Jurkat, Clone E6-1 (cell line): ENCODE measurements at regions not wholly inside any gene's neighbourhood (a gene's known extent, or its start where the extent isn't known, plus 50 kb on each side); places are given as distances from the start of the nearest gene placed in this dataset.
"Not testable (repeated sequence)": the region's sequence is repeated elsewhere in the genome, so short reads cannot be mapped to it uniquely, and the experiment has no call there.

ENCODE experiments used
- DNase-seq: peaks from one replicate; pipeline ENCODE4 v3.0.0-alpha.2; 2011; ENCODE audit warnings: low read depth, low spot score
- H3K4me3 ChIP-seq: 2 replicates; pipeline ENCODE4 v1.5.1; 2011; ENCODE audit warnings: mild to moderate bottlenecking, low read length, control low read depth, moderate library complexity

DNA sequence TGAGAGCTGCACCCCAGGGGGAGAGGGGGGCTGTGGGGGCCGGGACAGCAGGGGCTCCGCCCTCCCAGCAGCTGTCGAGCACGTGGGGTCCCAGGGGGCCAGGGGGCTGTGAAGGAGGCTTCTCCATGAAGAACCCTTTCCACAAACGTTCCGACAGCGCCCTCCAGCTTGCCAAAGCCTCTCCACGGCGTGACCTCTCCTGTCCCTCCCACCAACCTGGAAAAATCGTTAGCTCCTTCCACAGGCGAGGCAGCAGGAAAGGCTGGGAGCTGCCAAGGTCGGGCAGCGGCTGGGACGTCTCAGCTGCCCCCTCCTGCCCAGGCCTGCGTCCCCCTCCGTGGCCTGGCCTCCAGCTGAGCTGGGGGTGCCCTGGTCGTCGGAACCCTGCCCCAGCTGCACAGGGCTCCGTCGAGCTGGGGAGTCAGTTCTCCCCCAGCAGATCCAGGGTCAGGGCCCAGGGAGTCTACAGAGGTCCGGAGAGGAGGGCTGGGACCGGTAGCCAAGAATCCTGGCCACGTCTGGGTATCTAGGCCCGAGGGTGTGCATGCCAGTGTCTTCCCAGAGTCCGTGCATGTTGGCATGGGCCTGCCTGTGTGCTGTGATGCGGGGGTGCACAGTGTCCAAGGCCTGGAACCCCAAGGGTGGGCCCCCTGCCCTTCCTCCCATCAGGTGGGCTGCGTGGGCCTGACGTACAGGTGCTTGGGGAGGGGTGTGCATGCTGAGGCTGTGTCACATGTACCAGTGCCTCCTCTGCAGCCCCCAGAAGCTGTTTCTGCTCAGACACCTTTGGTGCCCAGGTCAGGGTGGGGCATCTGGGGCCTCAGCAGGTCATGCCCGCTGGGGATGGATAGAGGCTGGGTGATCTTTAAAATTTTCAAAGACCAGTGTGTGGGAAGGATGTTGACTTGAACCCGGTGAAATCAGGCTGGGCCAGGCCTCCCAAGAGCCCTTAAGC lies 66.5 kb downstream of the UNCX start:
- H3K4me3 ChIP-seq, result no peak overlapping the region
- DNase-seq, result no peak

DNA sequence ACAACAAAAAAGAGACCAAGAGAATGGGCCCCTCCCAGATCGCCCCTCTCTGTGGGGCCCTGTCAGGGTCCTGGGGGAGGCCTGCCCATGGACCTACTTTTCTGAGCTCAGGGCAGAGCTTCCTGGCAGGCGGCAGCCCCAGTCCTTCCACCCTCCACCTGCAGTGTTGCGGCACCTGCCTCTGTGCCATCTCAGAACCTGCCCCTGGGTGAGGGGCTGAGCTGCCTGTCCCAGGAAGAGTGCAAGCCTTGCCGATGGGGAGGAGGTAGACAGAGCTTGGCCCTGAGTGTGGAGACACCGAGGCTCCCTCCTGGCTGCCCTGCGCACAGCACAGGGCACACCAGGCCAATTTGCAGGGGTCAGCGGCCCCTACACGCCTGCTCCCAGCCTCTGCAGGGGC lies 67.5 kb downstream of the UNCX start:
- no peak overlapping the region for H3K4me3 ChIP-seq

DNA sequence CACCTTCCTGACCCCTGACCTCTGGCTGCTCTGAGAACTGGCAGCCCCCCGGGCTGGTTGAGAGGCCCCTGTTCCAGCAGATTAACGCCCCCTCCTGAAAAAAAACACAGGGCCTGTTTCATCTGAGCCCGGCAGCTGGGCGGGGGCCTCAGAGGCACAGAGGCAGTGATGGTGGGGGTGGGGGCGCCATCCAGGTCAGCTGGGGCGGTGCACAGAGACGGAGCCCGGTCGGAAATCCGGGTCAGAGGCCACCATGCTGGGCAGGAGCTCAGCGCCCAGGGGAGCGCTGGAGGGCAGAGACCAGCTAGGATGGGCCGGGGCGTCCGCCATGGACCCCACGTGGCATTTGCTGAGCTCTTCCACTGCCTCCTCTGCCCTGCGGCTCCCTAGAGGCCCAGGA lies 68.0 kb downstream of the UNCX start:
- H3K4me3 ChIP-seq, result no peak overlapping the region
- no peak for DNase-seq

More for the DNA sequence above, 67.5 kb downstream of the UNCX start:
- no peak for DNase-seq

DNA sequence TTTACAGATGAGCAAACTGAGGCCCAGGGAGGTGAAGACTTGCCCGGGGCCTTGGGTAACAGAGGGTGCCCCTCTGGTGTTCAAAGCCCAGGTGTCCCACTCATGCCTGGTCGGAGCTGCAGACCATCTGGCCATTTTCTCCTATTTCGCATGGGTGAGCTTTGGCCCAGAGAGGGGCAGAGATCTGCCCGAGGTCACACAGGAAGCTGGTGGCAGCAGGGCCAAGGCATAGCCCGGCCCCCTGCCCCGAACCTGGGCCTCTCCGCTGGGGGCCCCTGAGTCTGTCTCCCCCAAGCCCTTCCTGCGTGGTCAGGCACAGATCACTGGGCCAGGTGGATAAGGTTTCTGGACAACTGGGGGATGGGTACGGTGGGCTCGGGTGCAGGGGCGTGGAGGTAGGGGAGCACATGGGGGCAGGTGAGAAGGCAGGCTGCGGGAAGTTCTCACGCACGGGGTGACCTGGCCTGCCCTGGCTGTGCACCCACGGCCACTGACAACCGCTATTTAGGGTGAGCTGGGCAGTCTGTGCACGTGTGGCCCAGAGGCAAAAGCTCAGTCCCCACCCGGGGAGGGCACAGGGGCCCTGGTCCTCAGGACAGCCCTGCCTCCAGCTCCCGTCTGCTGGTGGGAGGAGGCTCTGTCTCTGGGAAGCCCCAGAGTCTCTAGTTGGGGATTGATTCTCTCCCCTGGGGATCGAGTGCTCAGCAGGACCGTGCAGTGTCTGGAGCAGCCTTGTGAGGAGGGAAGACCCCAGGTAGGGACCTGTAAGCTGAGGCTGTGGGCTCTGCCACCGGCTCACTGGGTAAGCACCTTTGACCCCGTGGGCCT lies 68.6 kb downstream of the UNCX start:
- no peak overlapping the region for H3K4me3 ChIP-seq
- DNase-seq, result no peak

DNA sequence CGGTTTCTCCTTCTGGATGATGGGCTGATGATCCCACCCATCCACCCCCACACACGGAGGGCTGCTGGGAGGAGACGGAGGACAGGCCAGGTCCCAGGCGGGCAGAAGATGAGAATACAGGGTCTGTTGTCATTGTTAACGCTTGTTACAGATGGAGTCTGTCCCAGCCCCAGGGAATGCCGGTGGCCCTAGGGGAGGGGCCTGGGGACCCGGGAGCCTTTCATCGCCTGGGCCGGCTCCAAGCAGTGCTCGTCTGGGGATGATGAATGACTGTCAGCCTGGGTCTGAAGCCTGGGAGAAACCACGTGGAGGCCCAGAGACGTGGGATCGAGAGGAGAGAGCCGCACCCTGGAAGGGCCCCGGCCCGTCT lies 69.2 kb downstream of the UNCX start:
- DNase-seq, result no peak
- no peak overlapping the region for H3K4me3 ChIP-seq

DNA sequence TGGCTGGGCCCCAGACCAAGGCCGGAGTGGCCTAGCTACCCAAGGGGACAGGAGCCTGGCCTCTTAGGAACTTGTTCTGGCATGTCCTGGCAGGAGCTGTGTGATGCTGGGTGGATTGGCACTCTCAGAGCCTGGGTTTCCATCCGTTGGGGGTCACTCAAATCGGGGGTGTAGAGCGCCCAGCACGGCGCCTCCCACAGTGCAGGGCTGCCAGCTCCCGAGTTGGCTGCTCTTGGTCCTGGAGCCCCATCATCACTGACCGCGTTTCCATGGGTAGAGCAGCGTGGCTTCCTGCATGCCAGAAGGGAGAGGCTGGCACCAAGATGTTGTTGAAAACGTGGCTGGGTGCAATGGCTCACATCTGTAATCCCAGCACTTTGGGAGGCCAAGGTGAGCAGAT lies 70.3 kb downstream of the UNCX start:
- no peak for DNase-seq
- H3K4me3 ChIP-seq, result no peak overlapping the region

DNA sequence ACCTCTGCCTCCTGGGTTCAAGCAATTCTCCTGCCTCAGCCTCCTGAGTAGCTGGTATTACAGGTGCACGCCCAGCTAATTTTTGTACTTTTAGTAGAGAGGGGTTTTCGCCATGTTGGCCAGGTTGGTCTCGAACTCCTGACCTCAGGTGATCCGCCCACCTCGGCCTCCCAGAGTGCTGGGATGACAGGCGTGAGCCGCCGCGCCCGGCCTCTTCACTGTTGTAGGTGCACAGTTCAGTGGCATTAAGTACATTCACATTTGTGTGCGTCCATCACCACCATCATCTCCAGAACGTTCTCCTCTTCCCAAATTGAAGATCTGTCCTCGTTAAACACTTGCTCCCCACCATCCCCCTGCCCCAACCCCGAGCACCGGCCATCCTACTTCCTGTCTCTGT lies 71.3 kb downstream of the UNCX start:
- DNase-seq, result not testable (repeated sequence)

DNA sequence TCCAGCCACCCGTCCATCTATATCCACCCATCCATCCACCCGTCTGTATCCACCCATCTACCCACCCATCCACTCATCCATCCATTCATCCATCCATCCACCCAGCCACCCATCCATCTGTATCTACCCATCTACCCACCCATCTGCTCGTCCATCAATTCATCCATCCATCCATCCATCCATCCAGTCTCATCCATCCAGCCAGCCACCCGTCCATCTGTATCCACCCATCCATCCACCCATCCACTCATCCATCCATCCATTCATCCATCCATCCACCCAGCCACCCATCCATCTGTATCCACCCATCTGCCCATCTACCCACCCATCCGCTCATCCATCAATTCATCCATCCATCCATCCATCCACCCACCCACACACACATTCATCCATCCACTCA lies 73.2 kb downstream of the UNCX start:
- DNase-seq, result no peak
- no peak overlapping the region for H3K4me3 ChIP-seq

More for the DNA sequence above, 71.3 kb downstream of the UNCX start:
- not testable (repeated sequence) for H3K4me3 ChIP-seq

DNA sequence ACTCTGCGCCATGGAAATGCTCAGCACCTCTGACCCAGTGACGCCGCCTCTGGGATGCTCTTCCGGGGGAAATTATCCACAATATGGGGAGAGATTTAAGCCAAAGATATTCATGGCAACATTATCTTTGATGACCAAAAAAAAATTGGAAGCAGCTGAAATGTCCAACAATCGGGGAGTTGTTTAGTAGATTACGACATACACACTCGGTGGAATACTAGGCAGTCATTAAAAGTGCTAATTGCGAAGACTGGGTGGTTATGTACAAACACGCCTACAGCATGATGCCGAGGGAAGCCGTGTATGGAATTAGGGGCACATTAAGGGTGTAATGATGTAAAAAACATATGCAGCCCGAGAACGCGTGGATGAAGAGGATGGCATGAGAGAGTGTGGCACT lies 75.2 kb downstream of the UNCX start:
- H3K4me3 ChIP-seq, result no peak overlapping the region
- no peak for DNase-seq

DNA sequence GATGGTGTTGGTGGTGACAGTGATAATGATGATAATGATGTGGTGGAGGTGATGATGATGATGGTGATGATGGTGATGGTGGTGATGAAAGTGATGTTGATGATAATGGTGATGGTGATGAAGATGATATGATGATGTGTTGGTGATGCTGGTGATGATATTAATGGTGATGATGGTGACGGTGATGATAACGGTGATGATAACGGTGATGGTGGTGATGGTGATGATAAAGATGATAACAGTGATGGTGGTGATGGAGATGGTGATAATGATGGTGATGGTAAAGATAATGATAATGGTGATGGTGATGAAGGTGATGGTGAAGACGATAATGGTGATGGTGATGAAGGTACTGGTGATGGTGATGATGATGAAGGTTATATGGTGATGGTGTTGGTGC lies 76.6 kb downstream of the UNCX start:
- DNase-seq, result no peak
- H3K4me3 ChIP-seq, result no peak overlapping the region

DNA sequence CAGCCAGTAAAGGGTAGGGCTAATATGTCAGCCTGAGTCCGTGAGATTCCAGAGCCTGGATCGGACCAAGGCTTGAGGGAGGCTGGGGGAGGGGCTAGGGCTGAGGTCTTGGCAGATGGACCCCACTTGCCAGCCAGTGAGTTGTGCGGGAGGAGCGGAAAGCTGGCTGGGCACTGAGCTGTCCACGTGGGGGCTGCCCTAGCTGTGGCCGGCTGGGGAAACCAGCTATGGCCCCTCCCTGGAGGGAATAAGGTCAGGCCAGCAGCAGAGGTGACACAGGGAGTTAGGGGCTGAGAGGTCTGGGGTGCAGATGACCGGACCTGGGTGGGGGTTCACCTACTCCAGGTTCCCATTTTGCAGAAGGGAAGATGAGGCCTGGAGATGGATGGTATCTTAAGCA lies 77.3 kb downstream of the UNCX start:
- no peak for DNase-seq
- no peak overlapping the region for H3K4me3 ChIP-seq

DNA sequence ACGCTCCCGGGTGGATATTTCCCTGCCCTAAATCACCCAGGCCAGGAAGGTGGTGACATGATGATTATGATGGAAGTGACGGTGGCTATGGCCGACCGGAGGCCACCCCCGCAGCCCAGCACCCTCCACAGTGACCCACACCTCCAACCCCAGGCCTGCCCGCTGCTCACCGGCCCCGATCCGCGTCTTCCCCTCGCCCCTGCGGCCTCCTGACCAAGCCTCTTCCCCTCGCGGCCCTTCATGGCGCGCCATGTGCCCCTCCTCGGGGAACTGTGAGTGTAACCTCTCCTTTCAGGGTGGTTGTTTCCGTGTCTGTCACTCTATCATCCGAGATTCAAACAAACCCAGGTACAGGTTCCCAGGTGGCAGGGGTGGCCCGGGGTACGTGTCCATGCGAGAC lies 78.3 kb downstream of the UNCX start:
- H3K4me3 ChIP-seq, result no peak overlapping the region
- DNase-seq, result no peak

DNA sequence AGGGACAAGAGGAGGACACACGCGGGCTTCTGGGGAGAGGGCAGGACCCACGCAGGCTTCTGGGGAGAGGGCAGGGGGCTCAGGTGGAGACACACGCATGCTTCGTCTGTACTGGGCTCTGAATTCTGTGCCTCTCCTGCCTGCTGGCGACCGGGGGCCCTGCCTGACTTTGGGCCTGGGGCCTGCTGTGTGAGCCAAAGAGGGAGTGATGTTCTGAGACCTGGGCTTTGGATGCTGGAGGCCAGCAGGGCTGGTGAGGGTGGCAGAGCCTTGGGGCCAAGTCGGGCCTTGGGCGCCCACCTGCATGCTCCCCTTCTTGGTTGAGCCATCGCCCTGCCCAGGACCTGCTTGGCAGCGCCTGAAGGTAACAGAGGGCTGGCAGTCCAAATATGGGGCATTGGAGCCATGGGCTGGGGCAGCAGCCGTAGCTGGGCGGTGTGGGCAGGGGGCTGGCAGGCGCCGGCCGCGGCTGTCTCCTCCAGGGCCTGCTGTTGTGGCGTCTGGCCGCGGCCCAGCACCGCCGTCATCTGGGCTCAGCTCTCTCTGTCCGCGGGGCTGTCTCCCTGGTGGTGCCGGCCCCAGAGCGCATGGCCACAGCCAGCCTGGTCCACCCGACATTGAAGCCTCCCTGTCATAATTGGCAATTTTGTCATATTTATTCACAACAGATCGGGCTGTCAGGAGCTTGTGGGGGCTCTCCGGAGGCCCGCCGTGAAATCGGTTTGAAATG lies 78.9 kb downstream of the UNCX start:
- H3K4me3 ChIP-seq, result no peak overlapping the region
- no peak for DNase-seq

DNA sequence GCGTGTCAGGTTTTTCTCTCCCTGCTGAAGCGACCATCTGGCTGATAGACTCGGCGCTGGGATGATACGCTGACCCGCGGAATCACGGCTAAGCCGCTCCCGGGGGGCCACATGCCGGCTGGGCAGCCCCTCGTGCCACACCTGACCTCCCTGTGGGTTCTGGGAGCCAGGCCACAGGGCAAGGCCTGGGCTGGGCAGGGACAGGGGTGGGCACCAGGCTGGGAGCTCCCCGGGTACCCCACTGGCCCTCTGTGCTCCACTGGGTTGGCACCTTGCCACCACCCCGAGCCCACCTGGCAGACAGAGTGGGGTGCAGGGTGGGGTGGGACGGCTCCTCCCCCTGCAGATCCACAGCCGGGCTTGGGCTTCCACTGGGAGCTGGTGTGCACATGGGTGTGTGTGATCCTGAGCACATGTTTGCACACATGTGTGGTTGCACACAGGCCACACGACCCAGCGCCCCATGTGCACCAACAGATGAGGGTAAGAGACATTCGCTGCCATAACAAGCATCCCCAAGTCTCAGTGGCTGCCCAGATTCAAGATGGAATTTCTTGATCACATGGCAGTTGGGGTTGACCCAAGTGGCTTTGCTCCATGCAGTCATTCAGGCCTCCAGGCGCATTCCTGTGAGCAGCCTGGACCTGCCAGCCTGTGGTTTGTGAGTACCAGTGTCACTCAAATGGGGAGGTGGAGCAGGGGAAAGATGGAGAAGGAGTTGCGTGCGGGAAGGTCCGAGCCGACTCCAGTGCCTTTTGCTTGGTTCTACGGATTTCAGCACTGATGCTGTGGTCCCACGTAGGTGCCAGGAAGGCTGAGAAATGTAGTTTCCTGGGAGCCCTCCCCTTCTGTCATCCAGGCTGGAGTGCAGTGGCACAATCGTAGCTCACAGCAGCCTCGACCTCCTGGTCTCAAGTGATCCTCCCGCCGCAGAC lies 79.7 kb downstream of the UNCX start:
- H3K4me3 ChIP-seq, result no peak overlapping the region
- DNase-seq, result no peak

DNA sequence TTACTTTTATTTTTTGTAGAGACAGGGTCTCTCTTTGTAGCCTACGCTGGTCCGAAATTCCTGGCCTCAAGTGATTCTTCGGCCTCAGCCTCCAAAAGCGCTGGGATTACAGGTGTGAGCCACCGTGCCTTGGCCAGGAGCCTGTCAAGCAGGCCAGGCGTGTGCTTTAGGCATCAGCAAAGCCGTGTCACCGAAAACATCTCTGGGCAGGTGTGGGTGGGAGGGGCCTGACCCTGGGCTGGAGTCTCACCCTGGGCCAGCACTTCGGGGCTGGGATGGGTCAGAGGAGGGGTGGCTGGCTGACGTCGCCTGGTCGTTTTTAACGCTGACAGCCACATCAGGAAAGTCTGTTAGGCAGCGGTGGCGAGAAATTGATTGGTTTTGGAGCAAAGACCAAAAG lies 80.9 kb downstream of the UNCX start:
- DNase-seq, result no peak
- H3K4me3 ChIP-seq, result no peak overlapping the region

DNA sequence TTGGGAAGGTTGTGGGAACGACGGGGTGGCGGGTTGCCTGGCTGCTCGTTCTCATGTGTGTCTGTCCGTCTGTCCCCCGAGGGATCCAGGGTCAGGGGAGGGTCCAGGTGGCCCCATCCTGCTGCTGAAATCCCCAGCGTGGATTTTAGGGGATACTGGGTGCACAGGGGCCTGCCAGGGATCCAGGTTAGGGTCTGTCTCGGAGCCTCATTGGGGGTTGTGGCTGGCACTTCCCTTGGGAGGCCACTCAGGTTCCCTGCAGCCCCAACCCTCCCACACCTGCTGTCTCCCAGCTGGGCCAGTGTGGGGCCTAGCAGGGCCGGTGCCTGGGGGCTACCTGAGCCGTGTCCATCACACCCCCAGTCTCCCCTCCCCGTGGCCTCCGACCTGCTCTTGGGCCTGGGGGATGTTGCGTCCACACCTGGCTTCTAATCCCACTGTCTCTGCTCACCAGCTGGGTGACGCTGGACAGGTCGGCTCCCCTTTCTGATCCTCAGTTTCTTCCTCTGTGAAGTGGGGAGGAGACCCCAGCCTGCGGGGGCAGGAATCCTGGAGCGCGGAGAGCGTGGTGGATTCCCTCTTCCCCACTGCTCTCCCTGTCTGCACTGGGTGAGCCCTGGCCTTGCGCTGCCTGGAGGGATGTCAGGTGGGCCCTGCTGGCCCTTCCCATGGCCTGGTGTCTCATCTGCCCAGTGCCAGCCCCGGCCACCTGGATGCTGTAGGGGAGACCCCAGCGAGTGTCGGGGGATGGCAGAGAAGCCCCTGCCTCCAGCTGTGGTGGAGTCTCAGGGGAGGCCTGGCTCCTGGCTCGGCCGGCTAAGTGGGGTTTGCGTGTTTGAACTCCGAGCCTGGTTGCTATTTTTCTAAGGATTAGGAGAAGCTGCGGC lies 81.6 kb downstream of the UNCX start:
- DNase-seq, result no peak
- no peak overlapping the region for H3K4me3 ChIP-seq

DNA sequence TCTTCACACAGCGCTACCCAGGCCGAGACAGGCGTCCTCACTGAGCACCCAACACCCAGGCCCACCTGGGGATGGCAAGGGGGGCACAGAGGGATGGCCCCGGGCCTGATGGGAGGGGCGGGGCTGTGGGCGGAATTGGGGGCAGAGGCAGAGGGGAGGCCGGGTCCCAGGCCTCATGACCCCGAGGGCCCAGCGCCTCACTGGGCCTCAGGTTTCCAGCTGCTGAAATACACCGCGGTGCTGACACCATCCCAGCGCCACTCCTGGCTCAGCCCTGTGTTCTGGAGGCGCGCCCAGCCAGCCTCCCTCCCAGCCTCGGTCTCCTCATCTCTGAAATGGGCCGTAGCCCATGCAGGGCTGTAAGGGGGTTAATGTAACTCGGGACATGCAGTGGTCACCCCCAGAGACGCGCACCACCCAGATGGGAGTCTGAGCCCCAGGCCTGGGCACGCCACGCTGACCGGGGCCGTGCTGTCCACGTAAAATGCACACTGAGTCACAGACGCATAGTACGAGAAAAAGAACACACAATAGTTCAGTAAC lies 82.3 kb downstream of the UNCX start:
- no peak overlapping the region for H3K4me3 ChIP-seq

DNA sequence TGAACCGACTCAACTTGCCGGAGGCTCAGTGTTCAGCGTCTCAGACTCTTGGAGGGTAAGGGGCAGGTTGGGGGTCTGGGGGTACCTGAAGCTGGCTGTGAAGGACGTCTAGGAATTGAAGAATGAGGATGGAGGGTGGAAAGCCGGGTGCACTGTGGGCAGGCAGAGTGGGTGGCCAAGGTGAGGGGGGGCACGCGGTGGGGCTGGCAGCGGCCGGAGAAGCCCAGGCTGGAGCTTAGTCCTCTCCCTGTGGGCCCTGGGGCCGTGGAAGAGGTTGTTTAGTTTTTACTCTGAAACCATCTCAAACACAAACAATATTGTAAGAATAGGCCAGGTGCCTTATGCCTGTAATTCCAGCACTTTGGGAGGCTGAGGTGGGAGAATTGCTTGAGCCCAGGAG lies 83.4 kb downstream of the UNCX start:
- no peak overlapping the region for H3K4me3 ChIP-seq
- DNase-seq, result no peak

More for the DNA sequence above, 82.3 kb downstream of the UNCX start:
- no peak for DNase-seq
